ENCODE measurements at regions not wholly inside any gene's neighbourhood (a gene's known extent, or its start where the extent isn't known, plus 50 kb on each side); places are given as distances from the start of the nearest gene placed in this dataset.

GRCh38 chr2:80969900-80970299 is 665.3 kb upstream of the LRRTM1 start:
- no peak for TF ChIP-seq CTCF (IDR thresholded peaks at IDR 0.05; ENCODE audit: low read depth, low read length, poor library complexity, severe bottlenecking)
- TF ChIP-seq EZH2phosphoT487 (IDR thresholded peaks at IDR 0.05; ENCODE audit: borderline replicate concordance, low read length) = no peak

Measured in DOHH2 (cell line).